Uterus (tissue), 3 donors: ENCODE measurements at regions not wholly inside any gene's neighbourhood (a gene's known extent, or its start where the extent isn't known, plus 50 kb on each side); places are given as distances from the start of the nearest gene placed in this dataset.

ENCODE experiments used
- DNase-seq, 2 donors: peaks; one replicate each; pipeline ENCODE4 v3.0.0-alpha.2; 2019 to 2020
- H3K27ac ChIP-seq, 2 donors: fragments of 200-600 bp; sonication (generic); 1 replicate in 1 of 2; 2 replicates in 1 of 2; pipeline ENCODE4 v1.5.1; 2016 to 2018
- H3K27me3 ChIP-seq, 2 donors: fragments of 200-600 bp; sonication (generic); one replicate each; pipeline ENCODE4 v1.5.1; 2018 to 2019; ENCODE audit warnings: control low read depth in 1 of 2
- H3K36me3 ChIP-seq, 2 donors: fragments of 200-600 bp; sonication (generic); one replicate each; pipeline ENCODE4 v1.5.1; 2019; ENCODE audit warnings: control low read depth in 1 of 2
- H3K4me1 ChIP-seq, 2 donors: fragments of 200-600 bp; sonication (generic); one replicate each; pipeline ENCODE4 v1.5.1; 2018 to 2019; ENCODE audit warnings: control low read depth in 1 of 2
- H3K4me3 ChIP-seq, 2 donors: fragments of 200-600 bp; sonication (generic); 1 replicate in 1 of 2; 2 replicates in 1 of 2; pipeline ENCODE4 v1.5.1; 2018 to 2019; ENCODE audit warnings: mild to moderate bottlenecking in 1 of 2
- H3K9me3 ChIP-seq, 2 donors: fragments of 200-600 bp; sonication (generic); one replicate each; pipeline ENCODE4 v1.5.1; 2019; ENCODE audit warnings: control low read depth in 1 of 2
- CTCF ChIP-seq, 4 experiments: fragments of 200-600 bp in 2 of 4; fragments of 450-650 bp in 2 of 4; sonication (generic) in 2 of 4; IDR thresholded peaks; one replicate each; pipeline ENCODE4 v1.5.1; 2016 to 2019; ENCODE audit warnings: antibody characterized with exemption in 4 of 4, mild to moderate bottlenecking in 2 of 4, moderate library complexity in 1 of 4
- POLR2A ChIP-seq, 2 donors: fragments of 450-650 bp; IDR thresholded peaks; one replicate each; pipeline ENCODE4 v1.6.1; 2016; ENCODE audit warnings: antibody characterized with exemption in 2 of 2, mild to moderate bottlenecking in 1 of 2, moderate library complexity in 1 of 2
- intact Hi-C: fragments of 100-400 bp; cut with DNase I; formaldehyde crosslinking; loops from one replicate; pipeline ENCODE4 v1.15.1; 2023; ENCODE audit warnings: low total_unique reads
- donor health status: DM: yes; HTN: yes; CAD: no.

GRCh38 chr5:57906671-57907070 is 424.1 kb upstream of the ACTBL2 start:
- DNase-seq = no peak
- H3K27ac ChIP-seq = no peak overlapping the region
- intact Hi-C loops = no loop called here
- H3K9me3 ChIP-seq = no peaks in the 10 kb centered on the region
- no peaks in the 10 kb centered on the region for H3K36me3 ChIP-seq
- no peak overlapping the region for H3K4me3 ChIP-seq
- TF ChIP-seq POLR2A (IDR thresholded peaks at IDR 0.05) = no peak
- TF ChIP-seq CTCF (IDR thresholded peaks at IDR 0.05) = no peak
- H3K4me1 ChIP-seq = no peaks in the 10 kb centered on the region
- no peaks in the 10 kb centered on the region for H3K27me3 ChIP-seq

- H3K27me3 ChIP-seq = no peaks in the 10 kb centered on the region
- intact Hi-C loops = no loop called here
- no peak overlapping the region for H3K4me3 ChIP-seq
- TF ChIP-seq POLR2A (IDR thresholded peaks at IDR 0.05) (no peak), CTCF (IDR thresholded peaks at IDR 0.05) (no peak)
- no peaks in the 10 kb centered on the region for H3K36me3 ChIP-seq
- no peaks in the 10 kb centered on the region for H3K4me1 ChIP-seq
- H3K9me3 ChIP-seq = no peaks in the 10 kb centered on the region
- DNase-seq = no peak
- H3K27ac ChIP-seq = no peak overlapping the region
Observed at GRCh38 chr5:57903458-57903857, 420.8 kb upstream of the ACTBL2 start.

GRCh38 chr5:57902095-57902494 is 419.5 kb upstream of the ACTBL2 start:
- TF ChIP-seq CTCF (IDR thresholded peaks at IDR 0.05) = no peak
- no peak for TF ChIP-seq POLR2A (IDR thresholded peaks at IDR 0.05)
- H3K36me3 ChIP-seq = no peaks in the 10 kb centered on the region
- no peaks in the 10 kb centered on the region for H3K4me1 ChIP-seq
- no peaks in the 10 kb centered on the region for H3K9me3 ChIP-seq
- intact Hi-C loops = no loop called here
- no peaks in the 10 kb centered on the region for H3K27me3 ChIP-seq
- no peak overlapping the region for H3K4me3 ChIP-seq
- H3K27ac ChIP-seq = no peak overlapping the region
- no peak for DNase-seq

- Histone ChIP-seq H3K36me3 (no peaks in the 10 kb centered on the region), H3K9me3 (no peaks in the 10 kb centered on the region), H3K4me3 (no peak overlapping the region), H3K4me1 (no peaks in the 10 kb centered on the region), H3K27ac (no peak overlapping the region), H3K27me3 (no peaks in the 10 kb centered on the region)
- no peak for TF ChIP-seq POLR2A (IDR thresholded peaks at IDR 0.05)
- TF ChIP-seq CTCF (IDR thresholded peaks at IDR 0.05) = no peak
- no peak for DNase-seq
- intact Hi-C loops = no loop called here
Observed at GRCh38 chr5:57900381-57900944, 417.9 kb upstream of the ACTBL2 start.

GRCh38 chr5:57896576-57896975 is 414.0 kb upstream of the ACTBL2 start:
- H3K4me1 ChIP-seq = no peaks in the 10 kb centered on the region
- intact Hi-C loops = no loop called here

More at GRCh38 chr5:57896576-57896975, 414.0 kb upstream of the ACTBL2 start:
- no peaks in the 10 kb centered on the region for H3K36me3 ChIP-seq
- H3K4me3 ChIP-seq = no peak overlapping the region
- TF ChIP-seq CTCF (IDR thresholded peaks at IDR 0.05) (no peak), POLR2A (IDR thresholded peaks at IDR 0.05) (no peak)
- DNase-seq = no peak
- no peak overlapping the region for H3K27ac ChIP-seq
- H3K9me3 ChIP-seq = no peaks in the 10 kb centered on the region
- H3K27me3 ChIP-seq = no peaks in the 10 kb centered on the region
